ENCODE measurements at regions not wholly inside any gene's neighbourhood (a gene's known extent, or its start where the extent isn't known, plus 50 kb on each side); places are given as distances from the start of the nearest gene placed in this dataset.
A peak's percentile ranks its signal among the peaks of the same experiment; 100 is the strongest.

DNA sequence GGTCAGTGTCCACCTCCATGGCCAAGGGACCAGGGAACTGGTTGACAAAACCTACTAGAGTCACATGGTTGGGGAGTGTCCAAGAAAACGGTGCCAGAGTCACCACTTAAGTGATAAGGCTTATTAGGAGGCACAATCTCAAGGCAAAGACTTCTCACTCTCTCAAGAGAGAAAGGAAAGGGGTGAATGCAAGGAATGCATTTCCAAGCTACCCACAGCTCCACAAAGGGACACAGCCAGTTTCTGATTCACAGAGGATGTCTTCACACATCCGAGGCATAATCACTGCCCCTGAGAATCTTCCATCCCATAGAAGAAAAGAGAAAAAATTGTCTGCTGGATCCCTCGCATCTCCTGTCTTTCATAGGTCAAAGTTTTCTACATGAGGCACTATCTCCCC is 269.3 kb downstream of the TNS1 start:
- Mint-ChIP-seq H3K4me1 (peaks cover 11% of the 10 kb centered on the region), H3K9me3 (no peaks in the 10 kb centered on the region), H3K27me3 (no peaks in the 10 kb centered on the region), H3K4me3 (no peak overlapping the region), H3K36me3 (no peaks in the 10 kb centered on the region), H3K27ac (no peak overlapping the region)
- CTCF ChIA-PET = interaction anchor here (1.4 kb wide), 1 partner anchor 23 kb away, joined by 3 read pairs; no protein-coding TSS in a partner anchor
- no peak for DNase-seq

DNA sequence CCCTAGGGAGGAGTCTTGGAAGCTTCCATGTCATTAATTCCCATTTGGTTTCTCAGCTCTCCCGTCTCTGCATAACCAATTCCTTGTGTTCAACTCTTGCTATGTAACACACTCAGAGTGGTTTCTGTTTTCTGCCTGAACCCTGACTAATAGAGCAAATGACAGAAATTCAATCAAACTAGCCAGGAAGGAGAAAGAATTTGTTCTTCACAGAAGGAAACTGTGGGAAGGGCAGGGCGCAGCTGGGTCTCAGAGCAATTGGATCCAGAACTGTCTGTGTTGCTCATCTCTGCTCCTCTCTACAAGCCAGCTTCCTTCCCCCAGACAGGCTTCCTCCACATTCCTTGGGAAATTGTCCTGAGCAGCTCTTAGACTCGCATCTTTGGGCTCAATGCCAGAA is 269.8 kb downstream of the TNS1 start:
- no peak for DNase-seq
- peaks cover 11% of the 10 kb centered on the region for H3K4me1 Mint-ChIP-seq
- H3K9me3 Mint-ChIP-seq = no peaks in the 10 kb centered on the region
- H3K36me3 Mint-ChIP-seq = no peaks in the 10 kb centered on the region
- H3K4me3 Mint-ChIP-seq = no peak overlapping the region
- CTCF ChIA-PET = no interaction called here
- no peak overlapping the region for H3K27ac Mint-ChIP-seq
- no peaks in the 10 kb centered on the region for H3K27me3 Mint-ChIP-seq

DNA sequence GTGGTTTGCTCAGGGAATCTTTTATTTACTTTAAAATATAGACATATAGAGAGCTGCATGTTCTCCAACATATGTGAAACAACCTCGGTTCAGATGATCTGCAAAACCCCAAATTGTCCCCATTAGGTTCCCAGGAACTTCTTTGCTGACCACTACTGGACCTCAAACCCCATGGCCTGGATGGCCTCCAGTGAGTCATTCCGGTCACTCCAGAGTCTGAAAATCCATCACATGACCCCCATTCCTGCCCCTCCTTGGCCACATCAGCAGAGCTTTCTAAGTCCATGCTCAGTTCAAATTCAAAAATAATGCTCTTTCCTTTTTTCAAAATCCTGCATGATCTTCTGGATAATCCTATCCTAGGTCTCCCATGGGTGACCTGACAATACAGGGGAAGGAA is 271.0 kb downstream of the TNS1 start:
- no peak overlapping the region for H3K4me3 Mint-ChIP-seq
- H3K36me3 Mint-ChIP-seq = no peaks in the 10 kb centered on the region
- H3K27me3 Mint-ChIP-seq = no peaks in the 10 kb centered on the region
- CTCF ChIA-PET = no interaction called here
- H3K9me3 Mint-ChIP-seq = no peaks in the 10 kb centered on the region
- no peak for DNase-seq
- peaks cover 11% of the 10 kb centered on the region for H3K4me1 Mint-ChIP-seq
- H3K27ac Mint-ChIP-seq = no peak overlapping the region

DNA sequence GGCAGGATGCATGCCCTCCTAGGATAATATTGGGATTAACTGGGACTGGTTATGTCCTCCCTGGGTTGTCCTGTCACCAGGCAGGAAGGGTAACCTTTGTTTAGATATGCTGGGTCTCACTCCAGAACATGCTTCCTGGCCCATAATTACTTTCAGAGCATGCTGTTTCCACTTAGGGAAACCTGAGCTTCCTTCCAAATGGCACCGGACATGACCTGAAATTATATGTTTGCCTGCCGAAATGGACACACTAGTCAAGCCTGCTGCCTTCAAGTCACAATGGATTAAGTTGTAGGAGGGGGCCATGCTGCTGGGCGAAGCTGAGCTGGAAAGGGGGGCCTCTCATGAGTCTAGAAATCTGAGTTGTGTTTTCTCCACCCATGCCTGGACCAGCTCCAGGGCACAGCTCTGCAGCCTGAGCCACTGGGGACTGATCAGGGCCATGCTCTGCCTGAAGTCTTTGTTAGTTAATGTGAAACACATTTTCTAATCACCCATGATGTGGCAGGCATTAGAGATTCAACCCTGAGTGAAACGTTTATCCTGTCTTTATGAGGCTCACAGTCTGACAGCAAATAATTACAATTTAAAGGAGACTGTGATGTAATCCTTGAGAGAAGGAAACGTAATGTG is 273.3 kb downstream of the TNS1 start:
- DNase-seq = no peak
- Mint-ChIP-seq H3K36me3 (no peaks in the 10 kb centered on the region), H3K4me3 (no peak overlapping the region), H3K9me3 (no peaks in the 10 kb centered on the region), H3K27ac (no peak overlapping the region), H3K27me3 (no peaks in the 10 kb centered on the region), H3K4me1 (peaks cover under 1% of the 10 kb centered on the region)
- CTCF ChIA-PET = interaction anchor here (1.2 kb wide), 1 partner anchor 11 kb away, joined by 4 read pairs; no protein-coding TSS in a partner anchor

DNA sequence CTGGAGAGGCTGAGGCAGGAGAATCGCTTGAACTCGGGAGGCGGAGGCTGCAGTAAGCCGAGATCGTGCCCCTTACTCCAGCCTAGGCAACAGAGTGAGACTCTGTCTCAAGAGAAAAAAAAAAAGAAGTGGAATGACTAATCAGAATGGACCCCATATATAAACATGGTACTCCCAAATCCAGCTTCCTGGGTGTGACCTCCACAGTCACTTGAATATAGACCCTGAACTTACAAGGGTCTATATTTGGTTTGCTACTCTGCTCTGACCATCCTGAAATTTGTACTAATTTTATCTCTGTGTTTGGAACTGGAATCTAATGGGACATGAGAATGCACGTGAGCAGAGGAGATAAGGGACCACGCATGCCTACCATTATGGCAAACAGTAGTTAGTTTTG is 275.0 kb downstream of the TNS1 start:
- Mint-ChIP-seq H3K4me3 (no peak overlapping the region), H3K27me3 (no peaks in the 10 kb centered on the region), H3K9me3 (no peaks in the 10 kb centered on the region), H3K27ac (no peak overlapping the region), H3K36me3 (no peaks in the 10 kb centered on the region), H3K4me1 (no peaks in the 10 kb centered on the region)
- no peak for DNase-seq
- CTCF ChIA-PET = no interaction called here

DNA sequence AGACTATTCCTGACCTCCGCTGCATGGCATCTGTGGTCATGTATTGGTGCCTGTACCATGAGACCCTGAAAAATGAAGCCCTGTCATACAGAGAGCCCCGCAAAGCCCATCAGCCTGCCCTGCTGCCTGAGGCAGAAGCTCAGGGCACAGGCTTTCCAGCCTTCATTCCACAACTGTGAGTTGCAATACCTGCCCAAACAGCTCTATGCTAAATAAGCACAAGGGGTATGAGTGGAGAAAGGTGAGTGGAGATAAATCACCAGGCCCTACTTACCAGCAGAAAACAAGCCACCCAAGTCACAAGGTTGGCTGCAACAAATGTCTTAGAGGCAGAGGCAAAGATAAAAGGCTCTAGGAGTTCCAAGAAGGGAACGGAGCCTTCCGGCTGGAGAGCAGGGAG is 277.4 kb downstream of the TNS1 start:
- CTCF ChIA-PET = interaction anchor here (0.9 to 1.1 kb wide), 2 partner anchors 10 to 12 kb away, joined by 3 read pairs; no protein-coding TSS in a partner anchor
- H3K27me3 Mint-ChIP-seq = no peaks in the 10 kb centered on the region
- H3K27ac Mint-ChIP-seq = no peak overlapping the region
- H3K36me3 Mint-ChIP-seq = no peaks in the 10 kb centered on the region
- no peaks in the 10 kb centered on the region for H3K9me3 Mint-ChIP-seq
- H3K4me1 Mint-ChIP-seq = no peaks in the 10 kb centered on the region
- DNase-seq = no peak
- H3K4me3 Mint-ChIP-seq = no peak overlapping the region

DNA sequence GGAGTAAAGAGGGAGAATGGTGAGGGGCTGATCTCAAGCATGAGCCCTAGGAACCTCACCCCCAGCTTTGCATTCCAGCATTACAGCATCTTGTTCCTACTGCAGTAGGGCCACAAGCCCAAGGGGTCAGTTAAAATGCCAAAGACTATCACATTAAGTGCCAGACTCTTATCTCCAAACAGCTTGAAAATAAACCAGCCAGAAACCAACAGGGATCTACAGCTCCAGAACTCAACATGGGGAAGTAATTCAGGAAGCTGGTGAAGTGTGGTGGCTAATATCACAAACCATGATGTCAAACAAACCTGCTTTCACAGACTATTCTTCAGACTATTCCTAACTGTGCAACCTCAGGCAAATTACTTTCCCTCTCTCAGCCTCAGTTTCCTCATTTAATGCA is 278.3 kb downstream of the TNS1 start:
- H3K4me3 Mint-ChIP-seq = no peak overlapping the region
- CTCF ChIA-PET = interaction anchor here (0.9 kb wide), 1 partner anchor 11 kb away, joined by 3 read pairs; no protein-coding TSS in a partner anchor
- no peaks in the 10 kb centered on the region for H3K36me3 Mint-ChIP-seq
- H3K27me3 Mint-ChIP-seq = no peaks in the 10 kb centered on the region
- no peak overlapping the region for H3K27ac Mint-ChIP-seq
- H3K9me3 Mint-ChIP-seq = no peaks in the 10 kb centered on the region
- DNase-seq = no peak
- H3K4me1 Mint-ChIP-seq = no peaks in the 10 kb centered on the region

DNA sequence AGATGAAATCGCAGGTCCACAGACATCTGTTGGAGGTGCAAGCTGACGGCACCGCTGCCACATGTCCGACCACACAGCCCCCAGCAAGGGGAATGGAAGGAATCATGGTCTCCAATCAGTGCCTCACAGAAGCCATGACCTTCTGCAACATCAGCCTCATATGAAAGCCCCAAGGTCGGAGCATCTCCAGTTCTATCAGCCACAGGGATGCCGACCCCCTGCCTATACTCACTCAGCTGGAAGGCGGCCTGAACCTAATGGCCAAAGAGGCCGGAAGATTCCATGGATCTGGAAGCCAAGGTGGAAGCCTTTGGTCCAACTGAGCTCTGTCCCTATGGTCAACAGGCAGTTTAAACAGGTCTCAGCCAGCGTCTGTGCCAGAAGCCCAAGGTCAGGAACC is 278.8 kb downstream of the TNS1 start:
- no peak overlapping the region for H3K27ac Mint-ChIP-seq
- DNase-seq = no peak
- H3K9me3 Mint-ChIP-seq = no peaks in the 10 kb centered on the region
- CTCF ChIA-PET = interaction anchor here (0.9 to 1.6 kb wide), 3 partner anchors 8 to 74 kb away, joined by 3 to 8 read pairs (median 5); no protein-coding TSS in a partner anchor
- no peaks in the 10 kb centered on the region for H3K27me3 Mint-ChIP-seq
- no peaks in the 10 kb centered on the region for H3K36me3 Mint-ChIP-seq
- H3K4me1 Mint-ChIP-seq = no peaks in the 10 kb centered on the region
- H3K4me3 Mint-ChIP-seq = no peak overlapping the region

DNA sequence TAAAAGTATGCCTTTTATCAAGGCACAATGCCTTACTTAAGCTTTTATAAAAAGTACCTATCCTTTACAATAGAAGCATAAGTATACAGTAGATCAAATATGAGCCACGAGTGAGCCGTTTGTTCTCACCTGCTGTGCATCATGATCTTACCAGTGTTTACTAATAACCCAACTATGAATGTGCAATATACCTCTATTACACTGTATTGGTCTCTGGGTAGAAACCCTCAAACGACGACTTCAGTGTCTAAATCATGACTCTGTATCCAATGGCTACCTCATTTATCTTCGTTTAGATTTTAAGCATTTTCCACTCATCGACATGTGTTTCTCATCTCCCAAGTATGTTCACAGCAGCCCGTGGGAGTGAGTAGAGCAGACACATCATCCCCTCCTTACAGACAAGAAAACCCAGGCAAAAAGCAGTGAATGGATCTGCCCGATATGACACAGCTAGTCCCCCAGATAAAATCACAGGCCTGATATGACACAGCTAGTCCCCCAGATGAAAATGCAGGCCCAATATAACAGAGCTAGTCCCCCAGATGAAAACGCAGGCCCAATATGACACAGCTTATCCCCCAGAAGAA is 279.8 kb downstream of the TNS1 start:
- no peaks in the 10 kb centered on the region for H3K4me1 Mint-ChIP-seq
- H3K4me3 Mint-ChIP-seq = no peak overlapping the region
- CTCF ChIA-PET = interaction anchor here (0.6 to 1.6 kb wide), 4 partner anchors 7 to 147 kb away, joined by 3 to 8 read pairs (median 4); no protein-coding TSS in a partner anchor
- no peaks in the 10 kb centered on the region for H3K9me3 Mint-ChIP-seq
- H3K27ac Mint-ChIP-seq = no peak overlapping the region
- H3K36me3 Mint-ChIP-seq = no peaks in the 10 kb centered on the region
- no peak for DNase-seq
- H3K27me3 Mint-ChIP-seq = no peaks in the 10 kb centered on the region

DNA sequence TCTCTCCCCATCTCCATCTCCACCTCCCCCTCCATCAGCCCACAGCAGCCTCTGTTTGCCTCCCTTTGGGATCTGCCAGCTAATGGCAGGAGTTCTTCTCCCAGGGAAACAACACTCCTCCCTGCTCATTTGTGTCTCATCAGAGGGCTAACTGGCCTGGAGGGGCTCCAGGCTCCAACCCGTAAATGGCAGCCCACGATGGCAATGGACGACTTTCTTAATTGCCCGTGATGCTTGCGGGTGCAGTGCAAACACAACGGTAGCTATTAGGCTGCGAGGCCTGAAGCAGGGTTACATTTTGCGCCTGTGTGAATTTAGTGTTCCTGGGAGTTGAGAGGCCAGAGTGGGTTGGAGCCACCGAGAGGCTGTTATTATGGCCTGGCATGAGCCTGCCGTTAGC is 285.1 kb downstream of the TNS1 start:
- CTCF ChIA-PET = no interaction called here
- no peak for DNase-seq

DNA sequence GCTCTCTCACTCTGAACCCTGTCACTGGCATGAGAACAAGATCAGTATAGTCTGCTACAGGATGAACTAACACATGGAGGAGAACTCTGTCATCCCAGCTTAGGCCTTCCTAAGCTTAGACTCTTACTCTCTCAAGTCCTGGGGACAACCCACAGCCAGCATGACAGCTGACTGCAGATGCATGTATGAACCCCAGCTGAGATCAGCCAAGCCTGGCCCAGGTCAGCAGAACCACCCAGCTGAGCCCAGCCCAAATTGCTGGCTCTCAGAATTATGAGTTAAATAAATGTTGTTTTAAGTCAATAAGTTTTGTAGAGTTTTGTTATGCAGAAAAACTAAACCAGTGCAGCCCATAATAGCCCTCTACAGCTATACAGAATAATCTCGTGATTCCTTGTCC is 287.3 kb downstream of the TNS1 start:
- no peaks in the 10 kb centered on the region for H3K36me3 Mint-ChIP-seq

More for the DNA sequence above, 285.1 kb downstream of the TNS1 start:
- Mint-ChIP-seq H3K27me3 (peaks cover 4% of the 10 kb centered on the region), H3K4me1 (no peaks in the 10 kb centered on the region), H3K9me3 (no peaks in the 10 kb centered on the region), H3K4me3 (no peak overlapping the region), H3K36me3 (no peaks in the 10 kb centered on the region), H3K27ac (no peak overlapping the region)

DNA sequence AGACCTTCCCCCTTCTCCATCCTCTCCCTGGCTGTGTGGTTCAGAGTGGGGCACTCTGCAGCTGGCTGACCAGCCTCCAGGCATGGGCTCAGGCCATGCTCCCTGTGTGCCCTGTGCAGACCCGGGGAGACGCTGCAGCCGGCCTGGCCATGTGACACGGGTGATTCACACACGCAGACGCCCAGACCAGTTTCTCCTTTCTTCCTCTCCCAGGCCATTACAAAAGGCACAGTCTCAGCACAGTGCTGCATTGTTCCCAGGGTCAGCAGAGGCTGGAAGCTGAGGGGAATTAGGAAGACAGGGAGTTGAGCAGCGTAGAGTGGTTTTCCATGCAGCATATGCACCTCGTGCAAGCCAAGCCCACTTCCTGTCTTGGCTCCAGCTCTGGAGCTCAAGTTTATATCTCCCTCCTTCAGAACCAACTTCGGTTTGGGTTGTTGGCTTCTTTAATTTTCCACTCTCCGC is 288.5 kb downstream of the TNS1 start:
- no peaks in the 10 kb centered on the region for H3K4me1 Mint-ChIP-seq
- H3K36me3 Mint-ChIP-seq = no peaks in the 10 kb centered on the region
- H3K27ac Mint-ChIP-seq = no peak overlapping the region
- H3K27me3 Mint-ChIP-seq = peaks cover 12% of the 10 kb centered on the region
- no peaks in the 10 kb centered on the region for H3K9me3 Mint-ChIP-seq
- no peak for DNase-seq
- CTCF ChIA-PET = interaction anchor here (0.9 to 3.1 kb wide), 4 partner anchors 19 to 63 kb away, joined by 3 to 30 read pairs (median 7); no protein-coding TSS in a partner anchor
- H3K4me3 Mint-ChIP-seq = no peak overlapping the region

More for the DNA sequence above, 287.3 kb downstream of the TNS1 start:
- Mint-ChIP-seq H3K4me3 (no peak overlapping the region), H3K27me3 (peaks cover 12% of the 10 kb centered on the region), H3K4me1 (no peaks in the 10 kb centered on the region), H3K9me3 (no peaks in the 10 kb centered on the region), H3K27ac (no peak overlapping the region)
- no peak for DNase-seq
- CTCF ChIA-PET = interaction anchor here (0.6 to 1.1 kb wide), 3 partner anchors 8 to 373 kb away, joined by 3 read pairs; no protein-coding TSS in a partner anchor

DNA sequence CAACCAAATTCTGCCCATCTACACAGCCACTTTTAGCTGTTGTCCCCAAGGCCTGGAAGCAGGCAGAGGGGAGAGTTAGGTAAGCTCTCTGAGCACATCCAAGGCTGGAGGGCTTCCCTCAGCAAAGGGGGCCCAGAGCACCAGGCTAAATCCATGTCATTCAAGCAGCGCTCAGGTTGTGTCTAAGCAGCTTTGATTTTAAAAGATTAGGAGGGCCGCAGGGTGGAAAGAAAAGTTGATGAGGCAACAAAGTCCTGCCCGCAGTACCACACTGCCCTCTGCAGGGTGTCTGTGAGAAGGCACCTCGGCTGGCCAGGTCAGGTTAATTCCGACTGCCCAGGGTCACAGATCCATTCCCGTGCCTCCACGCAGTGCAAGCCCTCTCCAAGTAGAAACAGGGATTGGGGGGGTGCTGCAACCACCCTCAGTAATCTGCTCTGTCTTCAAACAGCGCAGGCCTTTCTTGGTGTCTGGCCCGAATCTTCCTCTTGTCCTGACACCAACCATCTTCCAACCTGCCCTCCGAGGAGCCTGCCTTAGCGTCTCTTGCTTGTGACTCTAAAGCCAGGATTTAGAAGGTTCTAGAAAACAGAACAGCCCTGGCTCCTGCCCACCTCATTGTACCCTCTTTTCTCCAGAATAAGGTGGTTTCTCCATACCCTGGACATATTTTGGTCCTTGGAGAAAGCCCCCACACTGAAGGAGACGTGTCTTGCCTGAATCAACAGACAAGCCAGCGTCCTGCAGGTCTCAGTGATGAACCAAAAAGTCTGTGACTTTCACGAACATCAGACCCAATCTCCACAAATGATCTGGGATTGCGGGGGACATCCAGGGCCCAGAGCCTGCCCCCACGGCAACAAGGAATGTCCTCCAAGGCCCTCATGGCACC is 289.2 kb downstream of the TNS1 start:
- DNase-seq = peak; percentile 79
- no peaks in the 10 kb centered on the region for H3K4me1 Mint-ChIP-seq
- H3K27me3 Mint-ChIP-seq = peaks cover 12% of the 10 kb centered on the region
- no peaks in the 10 kb centered on the region for H3K36me3 Mint-ChIP-seq
- H3K4me3 Mint-ChIP-seq = no peak overlapping the region
- no peaks in the 10 kb centered on the region for H3K9me3 Mint-ChIP-seq
- no peak overlapping the region for H3K27ac Mint-ChIP-seq
- CTCF ChIA-PET = interaction anchor here (0.6 to 3.1 kb wide), 37 partner anchors 8 to 1195 kb away, joined by 3 to 30 read pairs (median 3); no protein-coding TSS in a partner anchor

DNA sequence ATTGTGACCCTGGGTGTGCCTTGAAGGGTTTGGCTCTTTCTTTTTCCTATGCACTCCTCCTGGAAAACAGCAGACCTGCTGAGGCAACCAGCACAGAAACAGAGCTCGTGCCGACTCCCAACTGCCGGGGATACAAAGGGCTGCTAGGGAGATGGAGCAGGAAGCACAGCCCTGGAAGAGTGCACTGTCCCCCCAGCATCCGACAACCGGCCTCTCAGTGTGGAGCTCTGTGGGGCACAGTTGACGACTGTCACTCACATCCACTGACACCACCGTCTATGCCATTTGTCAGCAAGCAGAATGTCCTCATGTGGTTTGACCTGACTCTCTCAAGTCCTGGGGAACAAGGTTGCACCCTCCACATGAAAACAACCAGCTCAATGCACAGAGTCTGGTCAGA is 290.4 kb downstream of the TNS1 start:
- Mint-ChIP-seq H3K4me3 (no peak overlapping the region), H3K36me3 (no peaks in the 10 kb centered on the region), H3K27ac (no peak overlapping the region), H3K4me1 (no peaks in the 10 kb centered on the region), H3K27me3 (peaks cover 12% of the 10 kb centered on the region), H3K9me3 (no peaks in the 10 kb centered on the region)
- DNase-seq = no peak
- CTCF ChIA-PET = interaction anchor here (0.8 to 3.1 kb wide), 22 partner anchors 10 to 1168 kb away, joined by 3 to 30 read pairs (median 4); no protein-coding TSS in a partner anchor

All from activated naive CD4-positive, alpha-beta T cell treated with anti-CD3 and anti-CD28 coated beads, Interleukin-2, amount 10 ng/mL, durations not matched to agents 7 days and 5 days (primary cell).